ENCODE measurements at regions not wholly inside any gene's neighbourhood (a gene's known extent, or its start where the extent isn't known, plus 50 kb on each side); places are given as distances from the start of the nearest gene placed in this dataset.

DNA sequence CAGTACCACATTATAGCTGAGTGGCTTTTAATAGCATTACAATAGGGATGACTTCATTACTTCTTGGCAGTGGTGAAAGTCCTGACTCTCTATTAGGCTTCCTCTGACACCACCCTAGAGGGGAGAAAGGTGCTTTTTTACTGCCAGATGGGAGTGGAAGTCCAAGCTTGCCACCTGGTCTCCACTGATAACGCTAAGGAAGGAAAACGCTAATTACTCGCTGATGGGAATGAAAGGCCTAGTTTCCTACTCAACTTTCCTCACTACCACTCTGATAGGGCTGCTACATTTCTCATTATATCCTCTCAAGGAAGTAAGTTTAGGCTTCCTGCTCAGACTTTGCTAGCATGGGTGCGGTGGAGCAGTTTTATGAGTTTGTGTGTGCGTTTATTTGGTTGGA is 62.3 kb upstream of the PAGE3 start:
- no peak for DNase-seq

DNA sequence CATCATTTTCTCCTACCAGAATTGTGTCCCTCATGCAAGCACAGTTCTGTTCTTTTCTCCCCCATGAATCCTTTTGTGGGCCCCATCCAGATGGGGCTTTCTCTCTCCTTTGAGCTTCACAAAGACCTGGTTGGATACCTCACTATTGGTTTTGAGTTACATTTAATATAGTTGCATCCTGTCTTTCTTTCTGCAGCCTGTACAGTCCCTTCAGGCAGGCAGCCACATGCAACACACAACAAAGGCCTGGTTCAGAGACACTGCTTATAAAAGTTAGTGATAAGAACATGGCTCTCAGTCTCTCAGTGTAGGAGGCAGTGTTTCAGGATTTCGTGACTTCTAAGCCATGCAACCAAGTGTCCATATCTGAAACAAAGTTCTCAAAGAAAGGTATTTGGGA is 70.6 kb upstream of the PAGE3 start:
- DNase-seq: no peak

- DNase-seq: no peak
Observed at GRCh38 chrX:55336176-55336575, 71.5 kb upstream of the PAGE3 start.

DNA sequence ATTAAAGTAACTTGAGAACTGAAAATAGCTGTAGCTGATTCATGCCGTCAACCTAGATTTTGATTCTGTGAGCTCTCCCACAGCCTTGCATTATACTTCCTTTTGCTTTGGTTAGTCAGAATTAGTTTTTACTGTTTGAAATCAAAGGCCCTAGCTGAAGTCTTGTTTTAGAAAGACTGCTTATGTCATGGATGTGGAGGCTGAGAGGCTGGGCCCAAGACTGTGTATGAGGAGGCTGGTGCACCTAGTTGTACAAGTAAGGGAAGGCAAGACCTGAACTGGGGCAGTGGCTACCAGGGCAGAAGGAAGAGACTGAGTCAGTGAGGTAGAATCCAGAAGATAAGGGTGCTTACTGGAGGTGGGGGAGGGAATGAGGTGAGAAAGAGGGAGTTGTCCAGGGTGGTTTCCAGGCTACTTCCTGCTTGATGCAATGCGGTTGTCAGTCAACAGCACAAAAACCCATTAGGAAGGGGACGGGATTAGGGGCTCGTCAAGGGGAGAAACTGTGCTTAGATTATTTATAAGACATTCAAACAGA is 76.2 kb upstream of the PAGE3 start:
- DNase-seq: no peak

- peak; percentile 65 for DNase-seq
Observed at GRCh38 chrX:55342533-55343501, 78.1 kb upstream of the PAGE3 start.

- DNase-seq: no peak
Observed at GRCh38 chrX:55356609-55357008, 91.9 kb upstream of the PAGE3 start.

DNA sequence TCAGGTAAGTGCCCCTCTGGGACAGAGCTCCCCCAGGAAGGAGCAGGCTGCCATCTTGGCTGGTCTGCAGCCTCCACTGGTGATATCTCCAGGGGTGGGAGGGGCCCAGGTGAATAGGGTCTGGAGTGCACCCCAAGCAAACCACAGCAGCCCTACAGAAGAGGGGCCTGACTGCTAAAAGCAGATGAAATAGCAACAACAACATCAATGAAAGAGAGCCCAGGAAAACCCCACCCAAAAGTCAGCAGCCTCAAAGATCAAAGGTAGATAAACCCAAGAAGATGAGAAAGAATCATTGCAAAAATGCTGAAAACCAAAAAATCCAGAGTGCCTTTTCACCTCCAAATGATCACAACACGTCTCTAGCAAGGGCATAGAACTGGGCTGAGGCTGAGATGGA is 92.5 kb upstream of the PAGE3 start:
- peak; percentile 5 for DNase-seq

DNA sequence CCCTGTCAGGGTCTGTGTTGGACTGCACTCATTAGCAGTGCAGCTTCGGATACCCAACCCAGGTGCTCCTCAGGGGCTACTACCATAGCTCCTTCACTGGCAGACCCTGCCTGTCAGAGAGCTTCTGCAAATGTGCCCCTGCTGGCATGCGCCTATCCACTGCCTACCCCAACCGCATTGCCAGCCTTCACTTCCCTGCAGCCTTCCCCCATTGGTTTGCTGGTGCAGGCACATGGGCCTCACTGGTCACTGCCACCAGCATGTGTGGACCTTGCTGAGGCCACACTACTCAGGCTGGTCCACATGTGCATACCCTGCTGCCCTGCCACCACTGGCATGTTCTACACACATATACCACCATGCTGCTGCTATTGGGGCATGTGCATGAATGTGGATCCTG is 72.5 kb upstream of the MAGEH1 start:
- DNase-seq: no peak

- no peak for DNase-seq
Observed at GRCh38 chrX:55389376-55389775, 62.6 kb upstream of the MAGEH1 start.

- DNase-seq: peak; percentile 5
Observed at GRCh38 chrX:55396836-55397235, 55.1 kb upstream of the MAGEH1 start.

Measured in CD4-positive, alpha-beta T cell treated with Interleukin-17A for 1 hour (primary cell).